ENCODE measurements at regions not wholly inside any gene's neighbourhood (a gene's known extent, or its start where the extent isn't known, plus 50 kb on each side); places are given as distances from the start of the nearest gene placed in this dataset.
A peak's percentile ranks its signal among the peaks of the same experiment; 100 is the strongest.
"Not testable (repeated sequence)": the region's sequence is repeated elsewhere in the genome, so short reads cannot be mapped to it uniquely, and the experiment has no call there.

- TF ChIP-seq MAZ (IDR thresholded peaks at IDR 0.05; ENCODE audit: borderline replicate concordance, low read depth, low read length) = no peak
- no peak for TF ChIP-seq CEBPB (IDR thresholded peaks at IDR 0.05)
- TF ChIP-seq TP53 (CRISPR knock-in tag; IDR thresholded peaks at IDR 0.05) = no peak
- TF ChIP-seq RARB (CRISPR knock-in tag; IDR thresholded peaks at IDR 0.05) = no peak
- no peak for TF ChIP-seq SREBF2 (IDR thresholded peaks at IDR 0.05)
- TF ChIP-seq ATOH8 (CRISPR knock-in tag; IDR thresholded peaks at IDR 0.05; ENCODE audit: low read depth) = no peak
- no peak for TF ChIP-seq SMC3 (IDR thresholded peaks at IDR 0.05)
- TF ChIP-seq HOXA7 (CRISPR knock-in tag; IDR thresholded peaks at IDR 0.05) = no peak
- ATAC-seq = no peak
- no peak for FAIRE-seq
- ChIA-PET POLR2A (no interaction called here), CTCF (no interaction called here)
- no peak for DNase-seq (ENCODE audit: low read depth in 1 of 2, low spot score in 1 of 2)
- Histone ChIP-seq H3K9me3 (no peaks in the 10 kb centered on the region), H3K4me3 (no peak overlapping the region), H3K27ac (no peak overlapping the region), H3K4me1 (no peaks in the 10 kb centered on the region), H3K4me2 (no peak overlapping the region)
- 68% methylated on average over 3 of the region's 3 CpGs for WGBS (ENCODE audit: missing lambda C conversion rate)
These were observed 60.6 kb upstream of the SLC39A8 start for GRCh38 chr4:102405821-102406401.

GRCh38 chr4:102410884-102411283 lies 65.6 kb upstream of the SLC39A8 start:
- CTCF ChIA-PET; H3K9me3 ChIP-seq; ATAC-seq; H3K27ac ChIP-seq; DNase-seq (ENCODE audit: low read depth in 1 of 2, low spot score in 1 of 2); H3K4me2 ChIP-seq; POLR2A ChIA-PET; H3K4me3 ChIP-seq; H3K4me1 ChIP-seq; FAIRE-seq: not testable (repeated sequence)
- 14% methylated on average over 1 of the region's 1 CpG for WGBS (ENCODE audit: missing lambda C conversion rate)

- ChIA-PET CTCF (no interaction called here), POLR2A (no interaction called here)
- FAIRE-seq (no peak), DNase-seq (ENCODE audit: low read depth in 1 of 2, low spot score in 1 of 2) (no peak), ATAC-seq (no peak)
- Histone ChIP-seq H3K4me3 (no peak overlapping the region), H3K27ac (no peak overlapping the region), H3K9me3 (no peaks in the 10 kb centered on the region), H3K4me2 (0 out of 3 replicates have a peak overlapping the region, but pooled peaks have one; percentile 33), H3K4me1 (peaks cover 5% of the 10 kb centered on the region; the same call in 1 of the 3 replicates)
- WGBS (ENCODE audit: missing lambda C conversion rate) = 52% methylated on average over 1 of the region's 1 CpG
- no peak for TF ChIP-seq TP53 (CRISPR knock-in tag; IDR thresholded peaks at IDR 0.05)
- peak in 1 of 2 experiments; percentile 27; a peak in 1 of 4 replicates for TF ChIP-seq CEBPB (IDR thresholded peaks at IDR 0.05)
These were observed 66.1 kb upstream of the SLC39A8 start for GRCh38 chr4:102411408-102411807.

GRCh38 chr4:102416765-102417164 lies 71.5 kb upstream of the SLC39A8 start:
- DNase-seq (ENCODE audit: low read depth in 1 of 2, low spot score in 1 of 2) (no peak), FAIRE-seq (no peak), ATAC-seq (no peak)
- H3K9me3 ChIP-seq = no peaks in the 10 kb centered on the region
- ChIA-PET POLR2A (no interaction called here), CTCF (interaction anchor here (1.0 kb wide), 1 partner anchor 71 kb away, joined by 3 read pairs; no protein-coding TSS in a partner anchor)
- H3K4me1 ChIP-seq = peaks cover 1% of the 10 kb centered on the region; the same call in 1 of the 3 replicates
- H3K4me2 ChIP-seq = no peak overlapping the region
- no peak overlapping the region for H3K4me3 ChIP-seq
- no peak overlapping the region for H3K27ac ChIP-seq
- TF ChIP-seq ESRRA (IDR thresholded peaks at IDR 0.05; ENCODE audit: borderline replicate concordance, low read length) (no peak), ZC3H11A (IDR thresholded peaks at IDR 0.05) (no peak)

GRCh38 chr4:102420563-102421398 lies 75.5 kb upstream of the SLC39A8 start:
- no peak for FAIRE-seq

More at GRCh38 chr4:102420563-102421398, 75.5 kb upstream of the SLC39A8 start:
- TF ChIP-seq RAD21 (conservative IDR thresholded peaks at IDR 0.05 in 1 of 2, IDR thresholded peaks at IDR 0.05 in 1 of 2) (peak; percentile 18 to 23; a peak in 2 of 5 replicates), CEBPB (IDR thresholded peaks at IDR 0.05) (no peak), CTCF (IDR thresholded peaks at IDR 0.05) (peak; percentile 16; the same call in 2 of the 3 replicates), ELK1 (IDR thresholded peaks at IDR 0.05; ENCODE audit: low read depth, low read length) (no peak)
- Histone ChIP-seq H3K9me3 (peaks cover 10% of the 10 kb centered on the region; the same call in 1 of the 3 replicates), H3K4me3 (no peak overlapping the region), H3K27ac (no peak overlapping the region), H3K4me2 (no peak overlapping the region), H3K4me1 (no peaks in the 10 kb centered on the region)
- peak in 1 of 2 experiments; percentile 22 for DNase-seq (ENCODE audit: low read depth in 1 of 2, low spot score in 1 of 2)
- WGBS (ENCODE audit: missing lambda C conversion rate) = 45% methylated on average over 1 of the region's 1 CpG
- ChIA-PET POLR2A (no interaction called here), CTCF (interaction anchor here (0.6 kb wide), 1 partner anchor 10 kb away, joined by 3 read pairs; no protein-coding TSS in a partner anchor)
- 0 out of 6 replicates have a peak, but pooled peaks of 1 of the 2 experiments have one; percentile 36 for ATAC-seq
